HepG2 (cell line): ENCODE measurements at regions not wholly inside any gene's neighbourhood (a gene's known extent, or its start where the extent isn't known, plus 50 kb on each side); places are given as distances from the start of the nearest gene placed in this dataset.
A peak's percentile ranks its signal among the peaks of the same experiment; 100 is the strongest.

ENCODE experiments used
- ARID2 ChIP-seq: sonication (generic); formaldehyde crosslinking; IDR thresholded peaks from 2 replicates; pipeline ENCODE4 v1.8.1; 2022; ENCODE audit warnings: mild to moderate bottlenecking, missing genetic modification reagents, borderline replicate concordance
- EP300 ChIP-seq, 3 experiments: sonication (generic) in 1 of 3; formaldehyde crosslinking in 1 of 3; IDR thresholded peaks; 2 replicates each; pipeline versions ENCODE4 v1.5.1 to v1.6.1; 2011 to 2020; ENCODE audit warnings: low read depth in 2 of 3, low read length in 2 of 3, borderline replicate concordance in 1 of 3, improper control_type of control experiment in 1 of 3, mild to moderate bottlenecking in 1 of 3, missing genetic modification reagents in 1 of 3, moderate library complexity in 1 of 3
- MBD4 ChIP-seq: IDR thresholded peaks from 2 replicates; pipeline ENCODE4 v1.6.1; 2012; ENCODE audit warnings: low read length, inconsistent platforms, borderline replicate concordance
- MYC ChIP-seq: sonication (generic); formaldehyde crosslinking; IDR thresholded peaks from 2 replicates; pipeline ENCODE4 v1.9.0; 2021; ENCODE audit warnings: missing genetic modification reagents, borderline replicate concordance
- RXRA ChIP-seq: sonication (generic); formaldehyde crosslinking; IDR thresholded peaks from 2 replicates; pipeline ENCODE4 v1.5.1; 2020; ENCODE audit warnings: missing genetic modification reagents
- ZBTB8A ChIP-seq: sonication (generic); formaldehyde crosslinking; IDR thresholded peaks from 2 replicates; pipeline ENCODE4 v1.4.0; 2020; ENCODE audit warnings: mild to moderate bottlenecking, low read depth, missing genetic modification reagents, borderline replicate concordance
- ZKSCAN1 ChIP-seq: fragments of 150-350 bp; IDR thresholded peaks from 2 replicates; pipeline ENCODE4 v1.6.1; 2014; ENCODE audit warnings: low read length
- ZNF354B ChIP-seq: sonication (generic); formaldehyde crosslinking; IDR thresholded peaks from 2 replicates; pipeline ENCODE4 v1.8.0; 2022; ENCODE audit warnings: mild to moderate bottlenecking, missing genetic modification reagents
- ZNF644 ChIP-seq: IDR thresholded peaks from 2 replicates; pipeline ENCODE4 v1.6.1; 2016; ENCODE audit warnings: low read depth
- TF ChIP-seq, protein P1 (sequence below): sonication (generic); formaldehyde crosslinking; IDR thresholded peaks from 2 replicates; pipeline ENCODE4 v1.5.0; 2020; ENCODE audit warnings: missing genetic modification reagents
- TF ChIP-seq, protein P2 (sequence below): sonication (generic); formaldehyde crosslinking; IDR thresholded peaks from 2 replicates; pipeline ENCODE4 v1.5.0; 2020; ENCODE audit warnings: mild to moderate bottlenecking, missing genetic modification reagents, moderate library complexity
- TF ChIP-seq, protein P3 (sequence below): sonication (generic); formaldehyde crosslinking; IDR thresholded peaks from 2 replicates; pipeline ENCODE4 v1.8.1; 2022; ENCODE audit warnings: low read depth, mild to moderate bottlenecking, missing genetic modification reagents
- TF ChIP-seq, protein P4 (sequence below), 2 experiments: IDR thresholded peaks; 2 replicates each; pipeline ENCODE4 v1.6.1; 2011 to 2012; ENCODE audit warnings: low read length in 2 of 2, borderline replicate concordance in 1 of 2, low read depth in 1 of 2, mild to moderate bottlenecking in 1 of 2, moderate library complexity in 1 of 2
- TF ChIP-seq, protein P5 (sequence below): sonication (generic); formaldehyde crosslinking; IDR thresholded peaks from 2 replicates; pipeline ENCODE4 v1.4.0; 2020; ENCODE audit warnings: missing genetic modification reagents, borderline replicate concordance

DNA sequence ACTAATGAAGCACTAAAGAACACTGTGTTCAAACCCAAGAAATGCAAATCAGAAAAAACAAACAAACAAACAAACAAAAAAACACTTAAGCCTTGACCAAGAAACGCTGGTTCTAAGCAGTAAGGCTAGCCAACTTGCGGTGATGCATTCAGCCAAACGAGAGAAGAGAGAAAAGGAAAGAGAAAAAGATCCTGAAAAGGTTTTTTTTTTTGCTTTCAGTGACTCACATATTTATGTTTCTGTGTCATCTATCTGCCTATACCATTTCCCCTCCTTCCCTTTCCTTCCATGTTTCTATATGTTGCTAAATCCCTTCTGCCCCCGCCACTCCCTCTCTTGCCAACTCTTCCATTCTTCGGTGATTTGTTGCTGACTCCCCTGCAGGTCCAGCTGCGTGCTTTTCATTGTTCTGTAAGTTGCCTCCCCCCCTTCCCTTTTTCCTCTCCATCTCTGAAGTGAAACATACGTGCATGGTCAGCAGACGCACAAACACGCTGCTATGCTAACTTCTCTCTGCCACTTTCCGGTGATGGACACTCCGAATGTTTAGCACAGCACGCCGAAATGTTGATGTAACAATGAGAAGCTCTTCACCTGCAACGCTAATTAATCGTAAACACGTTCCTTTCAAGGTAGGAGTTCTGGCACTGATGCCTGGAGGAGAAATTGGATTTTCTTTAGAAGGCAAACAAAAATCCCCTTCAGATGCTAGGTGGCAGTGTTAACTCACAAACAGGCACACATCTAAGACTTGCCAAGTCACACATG, 154.4 kb downstream of the TUSC7 start:
- no peak for TF ChIP-seq EP300 (IDR thresholded peaks at IDR 0.05; ENCODE audit: low read depth in 2 of 2, low read length in 2 of 2)
- TF ChIP-seq EP300 (CRISPR knock-in tag; IDR thresholded peaks at IDR 0.05; ENCODE audit: borderline replicate concordance), result no peak
- TF ChIP-seq, protein P1, sequence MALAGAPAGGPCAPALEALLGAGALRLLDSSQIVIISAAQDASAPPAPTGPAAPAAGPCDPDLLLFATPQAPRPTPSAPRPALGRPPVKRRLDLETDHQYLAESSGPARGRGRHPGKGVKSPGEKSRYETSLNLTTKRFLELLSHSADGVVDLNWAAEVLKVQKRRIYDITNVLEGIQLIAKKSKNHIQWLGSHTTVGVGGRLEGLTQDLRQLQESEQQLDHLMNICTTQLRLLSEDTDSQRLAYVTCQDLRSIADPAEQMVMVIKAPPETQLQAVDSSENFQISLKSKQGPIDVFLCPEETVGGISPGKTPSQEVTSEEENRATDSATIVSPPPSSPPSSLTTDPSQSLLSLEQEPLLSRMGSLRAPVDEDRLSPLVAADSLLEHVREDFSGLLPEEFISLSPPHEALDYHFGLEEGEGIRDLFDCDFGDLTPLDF, result no peak
- TF ChIP-seq RXRA (CRISPR knock-in tag), result no peak
- TF ChIP-seq MYC (CRISPR knock-in tag), result no peak
- TF ChIP-seq ZNF354B, result no peak
- no peak for TF ChIP-seq ARID2 (CRISPR knock-in tag)
- no peak for TF ChIP-seq ZKSCAN1
- no peak for TF ChIP-seq MBD4
- no peak for TF ChIP-seq ZBTB8A
- TF ChIP-seq ZNF644 (CRISPR knock-in tag), result no peak
- TF ChIP-seq, protein P2, sequence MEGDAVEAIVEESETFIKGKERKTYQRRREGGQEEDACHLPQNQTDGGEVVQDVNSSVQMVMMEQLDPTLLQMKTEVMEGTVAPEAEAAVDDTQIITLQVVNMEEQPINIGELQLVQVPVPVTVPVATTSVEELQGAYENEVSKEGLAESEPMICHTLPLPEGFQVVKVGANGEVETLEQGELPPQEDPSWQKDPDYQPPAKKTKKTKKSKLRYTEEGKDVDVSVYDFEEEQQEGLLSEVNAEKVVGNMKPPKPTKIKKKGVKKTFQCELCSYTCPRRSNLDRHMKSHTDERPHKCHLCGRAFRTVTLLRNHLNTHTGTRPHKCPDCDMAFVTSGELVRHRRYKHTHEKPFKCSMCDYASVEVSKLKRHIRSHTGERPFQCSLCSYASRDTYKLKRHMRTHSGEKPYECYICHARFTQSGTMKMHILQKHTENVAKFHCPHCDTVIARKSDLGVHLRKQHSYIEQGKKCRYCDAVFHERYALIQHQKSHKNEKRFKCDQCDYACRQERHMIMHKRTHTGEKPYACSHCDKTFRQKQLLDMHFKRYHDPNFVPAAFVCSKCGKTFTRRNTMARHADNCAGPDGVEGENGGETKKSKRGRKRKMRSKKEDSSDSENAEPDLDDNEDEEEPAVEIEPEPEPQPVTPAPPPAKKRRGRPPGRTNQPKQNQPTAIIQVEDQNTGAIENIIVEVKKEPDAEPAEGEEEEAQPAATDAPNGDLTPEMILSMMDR (CRISPR knock-in tag), result peak; percentile 28; the same call in 1 of the 2 replicates
- TF ChIP-seq, protein P3, sequence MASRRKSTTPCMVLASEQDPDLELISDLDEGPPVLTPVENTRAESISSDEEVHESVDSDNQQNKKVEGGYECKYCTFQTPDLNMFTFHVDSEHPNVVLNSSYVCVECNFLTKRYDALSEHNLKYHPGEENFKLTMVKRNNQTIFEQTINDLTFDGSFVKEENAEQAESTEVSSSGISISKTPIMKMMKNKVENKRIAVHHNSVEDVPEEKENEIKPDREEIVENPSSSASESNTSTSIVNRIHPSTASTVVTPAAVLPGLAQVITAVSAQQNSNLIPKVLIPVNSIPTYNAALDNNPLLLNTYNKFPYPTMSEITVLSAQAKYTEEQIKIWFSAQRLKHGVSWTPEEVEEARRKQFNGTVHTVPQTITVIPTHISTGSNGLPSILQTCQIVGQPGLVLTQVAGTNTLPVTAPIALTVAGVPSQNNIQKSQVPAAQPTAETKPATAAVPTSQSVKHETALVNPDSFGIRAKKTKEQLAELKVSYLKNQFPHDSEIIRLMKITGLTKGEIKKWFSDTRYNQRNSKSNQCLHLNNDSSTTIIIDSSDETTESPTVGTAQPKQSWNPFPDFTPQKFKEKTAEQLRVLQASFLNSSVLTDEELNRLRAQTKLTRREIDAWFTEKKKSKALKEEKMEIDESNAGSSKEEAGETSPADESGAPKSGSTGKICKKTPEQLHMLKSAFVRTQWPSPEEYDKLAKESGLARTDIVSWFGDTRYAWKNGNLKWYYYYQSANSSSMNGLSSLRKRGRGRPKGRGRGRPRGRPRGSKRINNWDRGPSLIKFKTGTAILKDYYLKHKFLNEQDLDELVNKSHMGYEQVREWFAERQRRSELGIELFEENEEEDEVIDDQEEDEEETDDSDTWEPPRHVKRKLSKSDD, result no peak
- TF ChIP-seq, protein P4, sequence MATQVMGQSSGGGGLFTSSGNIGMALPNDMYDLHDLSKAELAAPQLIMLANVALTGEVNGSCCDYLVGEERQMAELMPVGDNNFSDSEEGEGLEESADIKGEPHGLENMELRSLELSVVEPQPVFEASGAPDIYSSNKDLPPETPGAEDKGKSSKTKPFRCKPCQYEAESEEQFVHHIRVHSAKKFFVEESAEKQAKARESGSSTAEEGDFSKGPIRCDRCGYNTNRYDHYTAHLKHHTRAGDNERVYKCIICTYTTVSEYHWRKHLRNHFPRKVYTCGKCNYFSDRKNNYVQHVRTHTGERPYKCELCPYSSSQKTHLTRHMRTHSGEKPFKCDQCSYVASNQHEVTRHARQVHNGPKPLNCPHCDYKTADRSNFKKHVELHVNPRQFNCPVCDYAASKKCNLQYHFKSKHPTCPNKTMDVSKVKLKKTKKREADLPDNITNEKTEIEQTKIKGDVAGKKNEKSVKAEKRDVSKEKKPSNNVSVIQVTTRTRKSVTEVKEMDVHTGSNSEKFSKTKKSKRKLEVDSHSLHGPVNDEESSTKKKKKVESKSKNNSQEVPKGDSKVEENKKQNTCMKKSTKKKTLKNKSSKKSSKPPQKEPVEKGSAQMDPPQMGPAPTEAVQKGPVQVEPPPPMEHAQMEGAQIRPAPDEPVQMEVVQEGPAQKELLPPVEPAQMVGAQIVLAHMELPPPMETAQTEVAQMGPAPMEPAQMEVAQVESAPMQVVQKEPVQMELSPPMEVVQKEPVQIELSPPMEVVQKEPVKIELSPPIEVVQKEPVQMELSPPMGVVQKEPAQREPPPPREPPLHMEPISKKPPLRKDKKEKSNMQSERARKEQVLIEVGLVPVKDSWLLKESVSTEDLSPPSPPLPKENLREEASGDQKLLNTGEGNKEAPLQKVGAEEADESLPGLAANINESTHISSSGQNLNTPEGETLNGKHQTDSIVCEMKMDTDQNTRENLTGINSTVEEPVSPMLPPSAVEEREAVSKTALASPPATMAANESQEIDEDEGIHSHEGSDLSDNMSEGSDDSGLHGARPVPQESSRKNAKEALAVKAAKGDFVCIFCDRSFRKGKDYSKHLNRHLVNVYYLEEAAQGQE (IDR thresholded peaks at IDR 0.05; ENCODE audit: borderline replicate concordance in 1 of 2, low read depth in 1 of 2, low read length in 2 of 2), result no peak
- TF ChIP-seq, protein P5, sequence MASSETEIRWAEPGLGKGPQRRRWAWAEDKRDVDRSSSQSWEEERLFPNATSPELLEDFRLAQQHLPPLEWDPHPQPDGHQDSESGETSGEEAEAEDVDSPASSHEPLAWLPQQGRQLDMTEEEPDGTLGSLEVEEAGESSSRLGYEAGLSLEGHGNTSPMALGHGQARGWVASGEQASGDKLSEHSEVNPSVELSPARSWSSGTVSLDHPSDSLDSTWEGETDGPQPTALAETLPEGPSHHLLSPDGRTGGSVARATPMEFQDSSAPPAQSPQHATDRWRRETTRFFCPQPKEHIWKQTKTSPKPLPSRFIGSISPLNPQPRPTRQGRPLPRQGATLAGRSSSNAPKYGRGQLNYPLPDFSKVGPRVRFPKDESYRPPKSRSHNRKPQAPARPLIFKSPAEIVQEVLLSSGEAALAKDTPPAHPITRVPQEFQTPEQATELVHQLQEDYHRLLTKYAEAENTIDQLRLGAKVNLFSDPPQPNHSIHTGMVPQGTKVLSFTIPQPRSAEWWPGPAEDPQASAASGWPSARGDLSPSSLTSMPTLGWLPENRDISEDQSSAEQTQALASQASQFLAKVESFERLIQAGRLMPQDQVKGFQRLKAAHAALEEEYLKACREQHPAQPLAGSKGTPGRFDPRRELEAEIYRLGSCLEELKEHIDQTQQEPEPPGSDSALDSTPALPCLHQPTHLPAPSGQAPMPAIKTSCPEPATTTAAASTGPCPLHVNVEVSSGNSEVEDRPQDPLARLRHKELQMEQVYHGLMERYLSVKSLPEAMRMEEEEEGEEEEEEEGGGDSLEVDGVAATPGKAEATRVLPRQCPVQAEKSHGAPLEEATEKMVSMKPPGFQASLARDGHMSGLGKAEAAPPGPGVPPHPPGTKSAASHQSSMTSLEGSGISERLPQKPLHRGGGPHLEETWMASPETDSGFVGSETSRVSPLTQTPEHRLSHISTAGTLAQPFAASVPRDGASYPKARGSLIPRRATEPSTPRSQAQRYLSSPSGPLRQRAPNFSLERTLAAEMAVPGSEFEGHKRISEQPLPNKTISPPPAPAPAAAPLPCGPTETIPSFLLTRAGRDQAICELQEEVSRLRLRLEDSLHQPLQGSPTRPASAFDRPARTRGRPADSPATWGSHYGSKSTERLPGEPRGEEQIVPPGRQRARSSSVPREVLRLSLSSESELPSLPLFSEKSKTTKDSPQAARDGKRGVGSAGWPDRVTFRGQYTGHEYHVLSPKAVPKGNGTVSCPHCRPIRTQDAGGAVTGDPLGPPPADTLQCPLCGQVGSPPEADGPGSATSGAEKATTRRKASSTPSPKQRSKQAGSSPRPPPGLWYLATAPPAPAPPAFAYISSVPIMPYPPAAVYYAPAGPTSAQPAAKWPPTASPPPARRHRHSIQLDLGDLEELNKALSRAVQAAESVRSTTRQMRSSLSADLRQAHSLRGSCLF (CRISPR knock-in tag), result no peak
